CD4-positive, alpha-beta T cell treated with Interleukin-17A for 1 hour (primary cell): ENCODE measurements at regions not wholly inside any gene's neighbourhood (a gene's known extent, or its start where the extent isn't known, plus 50 kb on each side); places are given as distances from the start of the nearest gene placed in this dataset.
"Not testable (repeated sequence)": the region's sequence is repeated elsewhere in the genome, so short reads cannot be mapped to it uniquely, and the experiment has no call there.

Experiments
- DNase-seq: peaks from one replicate; pipeline ENCODE4 v3.0.0-alpha.2; 2020

DNA sequence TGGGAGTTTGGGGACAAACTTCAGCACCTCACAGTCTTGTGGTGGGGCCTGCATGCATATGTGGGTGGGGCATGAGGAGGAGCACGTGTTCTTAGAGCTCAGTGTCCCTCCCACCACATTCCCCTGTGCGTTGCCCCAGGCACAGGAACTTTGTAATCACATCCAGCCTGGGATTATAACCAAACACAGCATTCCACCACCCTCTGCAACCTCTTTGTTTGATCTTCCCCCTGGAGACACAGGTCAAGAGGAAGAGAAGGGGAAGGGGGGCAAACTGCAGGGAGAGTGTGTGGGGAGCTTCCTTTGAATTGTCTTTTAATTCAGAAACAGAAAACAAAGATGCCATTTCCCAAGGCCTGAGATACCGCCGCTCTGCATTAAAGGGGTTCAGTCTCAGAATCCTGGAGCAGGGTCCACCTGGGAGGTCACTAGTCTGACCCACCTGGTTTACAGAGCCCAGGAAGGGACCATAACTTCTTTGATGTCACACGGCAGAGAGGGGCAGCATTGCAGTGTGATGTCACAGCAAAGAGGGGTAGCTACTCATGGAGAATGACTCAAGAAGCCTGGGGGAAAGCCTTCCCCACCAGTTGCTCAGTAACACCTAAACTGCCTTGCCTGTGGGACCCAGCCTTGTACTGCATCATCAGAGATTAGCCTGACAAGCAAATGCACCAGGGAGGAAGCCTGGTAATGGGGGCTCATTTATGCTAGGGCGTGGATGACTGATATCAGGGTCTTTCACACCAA lies 106.3 kb upstream of the RNU6-1 start:
- DNase-seq, result no peak

DNA sequence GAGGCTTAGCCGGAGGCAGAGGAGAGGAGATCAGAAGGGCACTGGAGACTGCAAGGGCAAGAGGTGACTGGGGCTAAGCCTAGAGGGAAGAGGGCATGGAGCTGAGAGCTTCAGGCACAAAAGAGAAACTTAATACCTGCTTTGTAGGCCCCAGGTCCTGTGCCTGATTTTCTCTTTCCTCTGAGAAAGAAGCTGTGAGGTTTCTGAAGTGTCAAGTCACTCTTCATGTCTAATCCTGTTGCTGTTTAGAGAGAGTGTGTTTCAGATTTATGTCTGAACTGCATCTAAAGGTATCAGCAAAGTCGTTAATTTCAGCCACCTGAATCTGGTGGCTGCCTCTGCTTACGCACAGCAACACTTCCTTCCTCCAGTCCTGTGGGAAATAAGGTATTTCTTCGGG lies 106.9 kb upstream of the RNU6-1 start:
- no peak for DNase-seq

DNA sequence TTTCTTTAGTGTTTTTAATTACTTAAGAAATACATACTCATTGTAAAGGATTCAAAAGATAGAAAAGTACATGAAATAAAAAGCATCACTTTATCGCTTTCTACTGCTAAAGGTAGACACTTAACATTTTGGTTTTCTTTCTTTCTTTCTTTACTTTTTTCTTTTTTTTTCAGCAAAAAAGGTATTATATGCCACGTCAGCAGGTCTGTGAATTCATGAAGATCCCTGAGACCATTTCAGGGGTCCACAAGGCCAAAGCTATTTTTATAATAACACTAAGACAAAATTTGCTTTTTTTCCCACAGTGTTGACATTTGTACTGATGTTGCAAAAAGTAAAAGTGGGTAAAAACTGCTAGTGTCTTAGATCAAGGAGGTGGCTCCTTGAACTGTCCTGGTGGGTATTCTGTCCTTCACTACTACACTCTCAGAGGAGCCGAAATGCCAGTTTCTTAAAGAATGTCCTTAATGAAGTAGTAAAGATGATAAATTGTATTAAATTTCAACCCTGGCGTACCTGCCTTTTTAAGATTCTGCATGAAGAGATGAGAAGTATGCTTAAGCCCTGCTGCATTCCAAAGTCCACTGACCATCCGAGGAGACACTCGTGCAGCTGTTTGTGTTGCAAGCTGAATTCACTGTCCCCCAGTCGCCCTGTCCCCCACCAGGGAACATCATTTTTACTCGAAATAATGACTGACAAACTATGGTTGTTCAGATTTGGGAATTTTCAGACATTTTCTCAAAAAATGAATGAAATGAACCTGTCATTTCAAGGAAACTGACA lies 106.7 kb upstream of the PIAS1 start:
- DNase-seq, result no peak

DNA sequence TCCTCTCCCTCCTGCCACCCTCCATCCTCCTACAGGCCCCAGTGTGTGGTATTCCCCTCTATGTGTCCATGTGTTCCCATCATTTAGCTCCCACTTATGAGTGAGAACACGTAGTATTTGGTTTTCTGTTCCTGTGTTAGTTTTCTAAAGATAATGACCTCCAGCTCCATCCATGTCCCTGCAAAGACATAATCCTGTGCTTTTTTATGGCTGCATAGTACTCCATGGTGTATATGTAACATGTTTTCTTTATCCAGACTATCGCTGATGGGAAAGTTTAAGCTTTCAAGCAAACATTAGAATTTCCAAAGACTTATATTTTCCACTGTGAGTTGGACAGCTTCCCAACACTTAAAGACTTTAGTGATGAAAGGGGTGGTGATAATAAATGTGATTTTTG lies 105.9 kb upstream of the PIAS1 start:
- DNase-seq, result no peak

DNA sequence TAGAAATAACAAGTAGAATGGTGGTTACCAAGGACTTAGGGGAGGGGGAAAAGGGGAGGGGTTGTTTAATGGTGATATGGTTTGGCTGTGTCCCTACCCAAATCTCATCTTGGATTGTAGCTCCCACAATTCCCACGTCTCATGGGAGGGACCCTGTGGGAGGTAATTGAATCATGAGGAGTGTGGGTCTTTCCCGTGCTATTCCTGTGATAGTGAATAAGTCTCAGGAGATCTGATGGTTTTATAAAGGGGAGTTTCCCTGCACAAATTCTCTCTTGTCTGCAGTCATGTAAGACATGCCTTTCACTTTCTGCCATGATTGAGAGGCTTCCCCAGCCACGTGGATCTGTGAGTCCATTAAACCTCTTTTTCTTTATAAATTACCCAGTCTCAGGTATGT lies 102.9 kb upstream of the PIAS1 start:
- DNase-seq, result not testable (repeated sequence)

DNA sequence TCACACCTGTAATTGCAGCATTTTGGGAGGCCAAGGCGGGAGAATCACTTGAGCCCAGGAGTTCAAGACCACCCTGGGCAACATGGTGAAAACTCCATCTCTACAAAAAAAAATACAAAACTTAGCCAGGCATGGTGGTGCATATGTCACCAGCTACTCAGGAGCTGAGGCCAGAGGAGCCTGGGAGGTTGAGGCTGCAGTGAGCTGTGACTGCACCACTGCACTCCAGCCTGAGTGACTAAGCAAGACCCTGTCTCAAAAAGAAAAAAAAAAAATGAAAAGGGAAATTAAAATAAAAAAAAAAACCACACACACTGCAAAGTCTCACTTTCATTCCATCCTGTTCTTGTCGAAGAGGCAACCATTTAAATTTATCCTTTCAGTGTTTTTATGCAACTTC lies 100.8 kb upstream of the PIAS1 start:
- no peak for DNase-seq

DNA sequence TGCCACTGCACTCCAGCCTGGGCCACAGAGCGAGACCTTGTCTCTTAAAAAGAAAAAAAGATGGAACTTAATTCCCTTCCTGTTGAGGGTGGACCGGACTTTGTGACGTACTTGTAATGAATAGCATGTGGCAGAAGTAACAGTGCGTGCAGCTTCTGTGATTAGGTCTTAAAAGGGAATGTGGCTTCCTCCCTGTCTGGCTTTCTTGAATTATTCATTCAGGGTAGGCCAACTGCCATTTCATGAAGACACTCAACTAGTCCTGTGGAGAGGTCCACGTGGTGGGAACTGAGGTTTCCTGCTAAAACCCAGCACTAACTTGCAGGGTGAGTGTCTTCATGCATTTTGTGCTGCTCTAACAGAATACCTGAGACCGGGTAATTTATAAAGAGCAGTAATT lies 98.9 kb upstream of the PIAS1 start:
- no peak for DNase-seq

DNA sequence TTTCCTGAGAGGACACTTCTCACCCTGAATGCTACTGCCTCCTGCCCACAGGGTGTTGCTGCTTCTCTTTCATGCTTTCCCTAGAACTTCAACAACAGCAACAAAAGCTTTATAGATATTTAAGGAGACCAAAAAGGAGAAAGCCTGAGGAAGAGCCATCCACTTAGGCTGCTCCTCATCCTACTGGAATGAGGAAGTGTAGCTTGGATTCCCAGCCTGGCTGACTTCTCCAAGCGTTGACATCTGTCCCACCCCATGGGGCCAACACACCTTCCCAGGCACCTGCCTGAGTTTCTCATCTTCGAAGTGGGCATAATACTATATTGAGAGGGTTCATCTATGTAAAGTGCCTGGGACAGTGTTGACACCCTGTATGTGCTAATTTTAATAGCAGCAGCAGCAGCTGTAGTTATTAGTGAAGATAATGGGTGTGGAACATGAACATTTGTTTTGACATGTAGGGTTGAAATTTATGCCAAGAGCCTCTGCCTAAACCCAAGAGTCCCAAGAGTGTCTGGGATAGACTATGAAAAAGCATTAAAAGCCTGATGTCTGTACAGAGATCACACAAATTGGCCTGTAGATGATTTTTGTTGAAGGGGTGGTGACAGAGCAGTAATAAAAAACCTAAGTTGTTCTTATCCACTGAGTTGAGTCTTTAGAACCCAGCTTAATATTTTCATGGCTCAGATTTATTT lies 96.5 kb upstream of the PIAS1 start:
- no peak for DNase-seq

DNA sequence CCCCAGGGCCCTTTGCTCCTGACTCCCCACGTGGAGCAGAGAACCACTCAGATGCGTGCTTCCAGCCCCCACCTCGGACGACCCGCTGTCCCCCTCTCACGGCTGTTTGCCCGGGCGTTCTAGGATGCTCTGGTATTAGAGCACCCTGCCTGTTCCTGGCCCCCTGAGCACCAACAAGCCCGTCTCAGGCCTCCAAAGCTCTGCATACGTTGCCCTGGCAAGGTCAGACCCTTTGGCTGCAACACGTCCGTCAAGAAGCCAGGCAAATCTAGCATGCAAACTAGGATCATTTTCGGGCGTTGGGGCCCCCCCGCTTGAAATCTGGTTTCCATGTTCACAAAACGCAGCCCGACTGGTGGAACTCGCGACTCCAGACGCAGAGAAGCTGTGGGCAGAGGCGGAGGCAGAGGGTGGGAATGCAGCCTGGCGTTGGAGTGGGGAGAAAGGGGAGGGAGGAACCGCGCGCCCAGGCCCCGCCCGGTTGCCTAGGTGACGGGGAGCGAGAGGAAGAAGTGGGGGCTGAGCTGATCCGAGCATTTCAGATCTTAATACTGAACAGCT lies 86.2 kb upstream of the PIAS1 start:
- peak; percentile 5 for DNase-seq

DNA sequence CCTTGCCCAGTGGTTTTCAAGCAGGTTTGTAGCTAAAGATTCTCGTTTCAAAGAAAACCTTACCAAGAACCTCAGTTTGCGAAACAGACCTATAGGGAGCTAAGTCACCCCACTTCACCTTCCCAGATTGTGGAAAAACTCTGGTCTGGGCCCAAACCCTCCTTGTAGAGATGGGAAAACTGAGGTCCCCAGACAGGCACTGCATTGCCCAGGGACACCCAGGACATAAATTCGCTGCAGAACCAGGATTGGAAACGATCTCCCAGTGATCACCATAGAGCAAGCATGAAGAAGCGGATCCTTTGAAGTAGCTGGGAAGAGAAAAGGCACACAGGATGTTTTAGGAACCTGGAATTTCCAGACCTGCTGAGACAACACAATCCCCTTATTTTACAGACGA lies 85.6 kb upstream of the PIAS1 start:
- DNase-seq, result no peak

DNA sequence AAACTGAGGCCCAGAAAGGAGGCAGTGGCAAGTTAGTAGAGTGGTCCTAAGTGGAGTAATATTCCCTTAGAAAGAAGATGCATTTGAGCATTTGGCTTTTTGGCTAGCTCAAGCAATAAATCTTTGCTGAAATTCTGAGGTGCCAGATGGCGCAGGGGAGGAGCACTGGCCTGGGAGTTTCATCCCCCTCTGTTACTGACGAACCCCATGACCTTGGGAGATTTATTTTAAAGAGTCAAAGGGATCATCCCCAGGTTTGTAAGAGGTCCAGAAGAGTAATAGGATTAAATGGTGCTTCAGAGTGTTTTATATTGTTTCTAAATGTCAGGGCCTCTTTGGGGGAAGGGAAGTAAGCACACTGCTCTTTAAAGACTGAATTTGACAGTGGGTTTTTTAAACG lies 85.1 kb upstream of the PIAS1 start:
- no peak for DNase-seq

DNA sequence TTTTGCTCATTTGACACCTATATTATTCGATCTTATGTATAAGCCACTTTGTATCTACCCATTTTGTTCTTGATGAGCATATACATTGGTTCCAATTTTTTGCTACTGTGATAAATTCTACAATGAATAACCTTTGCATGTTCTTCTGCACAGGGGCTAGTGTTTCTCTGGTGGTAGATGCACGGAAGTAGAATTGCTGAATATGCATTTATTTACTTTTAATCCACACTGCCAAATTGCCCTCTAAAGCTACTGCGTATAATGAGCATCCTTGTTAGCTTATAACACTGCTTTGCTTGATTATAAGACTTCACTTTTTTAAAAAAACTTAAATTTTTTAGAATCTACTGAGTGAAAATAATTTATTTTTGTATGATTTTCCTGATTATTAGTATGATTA lies 84.2 kb upstream of the PIAS1 start:
- DNase-seq, result no peak

DNA sequence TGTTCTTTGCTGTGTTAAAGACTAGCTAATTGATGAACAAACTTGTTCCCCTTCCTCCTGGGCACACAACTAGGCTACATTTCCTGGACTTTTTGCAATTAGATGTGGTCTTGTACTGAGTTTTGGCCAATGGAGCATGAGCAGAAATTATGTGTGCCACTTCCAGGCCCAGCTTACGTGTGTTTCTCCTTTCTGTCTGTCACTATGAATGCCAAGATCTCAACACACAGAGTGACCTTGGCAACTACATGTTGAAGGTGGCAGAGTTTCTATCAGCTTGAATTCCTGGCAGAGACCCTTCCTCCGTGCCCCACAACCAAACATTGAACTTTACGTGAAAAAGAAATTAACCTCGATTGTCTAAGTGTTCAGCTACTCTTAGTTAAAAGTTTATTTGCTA lies 81.7 kb upstream of the PIAS1 start:
- DNase-seq, result no peak

DNA sequence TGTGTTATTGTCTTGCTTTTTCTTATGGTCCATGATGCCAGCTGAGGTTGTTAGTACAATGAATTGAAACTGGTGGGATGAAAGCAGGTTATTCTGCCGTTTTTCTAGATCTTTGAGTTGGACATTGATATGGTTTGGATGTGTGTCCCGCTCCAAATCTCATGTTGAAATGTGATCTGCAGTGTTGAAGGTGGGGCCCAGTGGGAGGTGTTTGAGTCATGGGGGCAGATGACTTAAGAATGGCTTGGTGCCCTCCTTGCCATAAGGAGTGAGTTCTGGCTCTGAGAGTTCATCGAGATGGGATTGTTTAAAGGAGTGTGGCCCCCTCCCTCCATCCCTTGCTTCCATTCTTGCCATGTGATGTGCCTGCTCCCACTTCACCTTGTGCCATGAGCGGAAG lies 80.3 kb upstream of the PIAS1 start:
- no peak for DNase-seq

DNA sequence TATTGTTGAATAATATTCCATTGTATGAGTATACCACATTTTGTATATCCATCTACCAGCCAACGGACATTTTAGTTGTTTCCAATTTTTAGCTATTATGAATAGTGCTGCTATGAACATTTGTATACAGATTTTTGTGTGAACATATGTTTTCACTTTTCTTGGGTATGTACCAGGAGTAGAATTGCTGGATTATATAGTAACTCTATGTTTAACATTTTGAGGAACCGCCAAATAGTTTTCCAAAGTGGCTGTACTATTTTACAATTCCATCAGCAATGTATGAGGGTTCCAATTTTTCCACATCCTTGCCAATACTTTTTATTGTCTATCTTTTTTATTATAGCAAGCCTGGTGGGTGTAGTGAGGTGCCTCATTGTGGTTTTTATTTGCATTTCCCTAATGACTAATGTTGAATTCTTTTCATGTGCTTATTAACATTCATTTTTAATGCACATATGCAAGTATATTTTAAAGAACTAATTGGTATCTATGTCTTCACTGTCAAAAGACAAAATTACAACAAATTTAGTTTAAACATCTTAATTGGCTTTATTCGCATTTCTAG lies 77.5 kb upstream of the PIAS1 start:
- DNase-seq, result no peak

DNA sequence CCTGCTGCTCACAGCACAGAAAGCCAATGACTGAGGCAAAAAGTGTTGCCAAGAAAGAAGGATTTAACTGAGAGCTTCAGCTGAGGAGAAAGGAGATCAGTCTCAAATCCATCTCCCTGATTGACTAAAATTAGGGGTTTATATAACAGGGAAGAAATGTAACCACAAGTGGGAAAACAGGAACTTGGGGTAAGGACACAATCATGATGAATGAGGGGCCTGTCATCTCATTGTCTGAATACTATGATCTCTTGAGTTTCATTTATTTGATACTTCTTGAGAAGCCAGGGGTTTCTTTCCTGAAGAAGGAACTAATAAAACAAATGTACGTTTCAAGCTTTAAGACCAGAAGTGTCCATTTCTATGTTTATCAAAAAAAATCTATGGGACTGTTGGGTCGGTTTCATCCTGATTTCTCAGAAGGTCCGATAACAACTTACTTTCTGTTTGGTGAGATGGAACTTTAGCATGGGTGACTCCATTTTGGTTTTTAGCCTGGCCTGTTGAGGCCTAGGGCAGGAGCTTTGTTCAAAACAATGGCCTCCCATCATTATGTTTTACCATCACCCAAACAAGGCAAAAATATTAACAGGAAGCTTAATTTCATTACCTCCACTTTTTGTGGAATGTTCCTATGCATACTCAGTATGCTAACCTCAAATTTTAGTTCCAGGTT lies 76.6 kb upstream of the PIAS1 start:
- DNase-seq, result no peak

DNA sequence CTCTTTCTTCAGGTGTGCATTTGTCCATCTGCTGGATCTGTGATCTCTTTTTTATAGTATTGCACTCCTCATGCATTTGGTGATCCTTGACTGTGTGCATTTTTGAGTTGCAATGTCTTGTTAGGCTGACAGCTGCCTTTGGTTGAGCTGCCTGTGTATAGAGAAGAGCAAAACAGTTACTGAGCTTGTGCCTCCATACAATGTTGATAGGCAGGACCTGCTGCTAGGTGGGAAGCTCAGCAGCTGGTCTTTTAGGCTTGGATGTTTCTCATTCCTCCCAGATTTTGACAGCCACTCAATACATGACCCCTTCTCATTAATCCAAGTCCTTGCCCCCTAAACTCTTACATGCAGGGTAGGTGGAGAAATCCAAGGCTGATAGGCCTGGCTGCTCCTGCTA lies 74.8 kb upstream of the PIAS1 start:
- DNase-seq, result no peak

DNA sequence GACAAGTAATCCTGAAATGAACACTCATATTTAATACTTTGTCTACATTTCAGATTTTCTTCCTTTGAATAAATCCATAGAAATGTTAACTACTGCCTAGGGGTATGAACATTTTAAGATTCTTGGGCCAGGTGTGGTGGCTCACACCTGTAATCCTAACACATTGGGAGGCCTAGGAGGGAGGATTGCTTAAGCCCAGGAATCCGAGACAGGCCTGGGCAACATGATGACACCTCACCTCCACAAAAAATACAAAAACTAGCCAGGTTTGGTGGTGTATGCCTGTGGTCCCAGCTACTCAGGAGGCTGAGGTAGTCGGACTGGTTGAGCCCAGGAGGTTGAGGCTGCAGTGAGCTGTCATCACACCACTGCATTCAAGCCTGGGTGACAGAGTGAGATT lies 73.9 kb upstream of the PIAS1 start:
- no peak for DNase-seq

DNA sequence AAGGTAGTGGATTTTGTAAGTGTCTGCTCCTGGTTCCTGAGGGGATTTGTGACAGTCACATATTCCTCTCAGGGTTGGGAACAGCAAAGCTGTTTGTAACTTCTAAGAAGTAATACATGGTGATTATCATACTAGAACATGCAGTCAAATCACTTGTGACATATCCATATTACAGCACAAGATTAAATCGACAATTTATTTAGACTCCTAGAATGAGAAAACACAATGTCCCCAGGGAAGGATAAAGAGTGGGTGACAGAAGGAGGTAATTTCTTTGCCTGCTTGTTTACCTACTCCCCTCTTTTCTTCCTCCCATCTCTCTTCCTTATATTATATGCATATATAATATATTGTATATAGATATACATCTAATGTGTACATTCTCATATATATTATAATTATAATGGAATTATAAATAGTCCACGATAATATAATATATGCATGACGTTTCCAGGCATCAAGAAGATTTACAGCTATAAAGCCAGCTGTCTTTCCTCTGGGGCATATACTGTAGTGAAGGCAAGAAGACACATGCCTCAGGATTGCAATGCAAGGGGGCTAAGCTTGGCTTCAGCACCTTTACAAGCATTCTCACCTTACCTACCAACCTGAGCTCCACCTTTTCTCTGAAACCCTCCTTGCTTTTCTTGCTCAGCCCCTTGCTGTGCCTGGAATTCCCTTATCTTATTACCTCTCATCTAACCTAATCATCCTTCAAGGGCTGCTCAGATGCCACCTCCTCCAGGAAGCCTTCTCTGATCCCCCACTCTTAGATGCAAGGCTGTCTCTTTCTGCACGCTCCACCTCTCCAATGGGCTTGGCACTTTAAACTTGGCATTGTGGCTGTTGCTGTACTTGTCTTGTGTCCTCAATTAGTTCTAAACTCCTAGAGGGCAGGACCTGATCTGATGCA lies 73.1 kb upstream of the PIAS1 start:
- DNase-seq, result no peak

DNA sequence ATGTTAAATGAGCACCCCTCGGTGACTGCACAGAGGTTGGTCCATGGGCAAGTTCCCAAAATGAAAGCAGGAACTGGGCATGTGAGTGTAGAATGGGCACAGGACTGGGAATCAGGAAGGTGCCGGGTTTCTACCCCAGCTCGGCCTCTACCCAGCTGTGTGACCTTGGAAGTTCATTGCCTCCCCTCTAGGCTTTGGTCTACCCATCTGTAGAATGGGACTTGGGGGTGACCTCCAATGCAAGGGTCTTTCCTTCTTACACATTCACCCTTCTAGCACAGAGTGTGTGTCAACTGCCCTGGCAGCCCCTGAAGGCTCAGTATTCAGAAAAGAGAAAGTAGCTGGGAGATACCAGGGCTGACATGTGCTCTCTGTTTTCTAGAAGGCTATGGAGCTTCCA lies 72.3 kb upstream of the PIAS1 start:
- DNase-seq, result no peak

DNA sequence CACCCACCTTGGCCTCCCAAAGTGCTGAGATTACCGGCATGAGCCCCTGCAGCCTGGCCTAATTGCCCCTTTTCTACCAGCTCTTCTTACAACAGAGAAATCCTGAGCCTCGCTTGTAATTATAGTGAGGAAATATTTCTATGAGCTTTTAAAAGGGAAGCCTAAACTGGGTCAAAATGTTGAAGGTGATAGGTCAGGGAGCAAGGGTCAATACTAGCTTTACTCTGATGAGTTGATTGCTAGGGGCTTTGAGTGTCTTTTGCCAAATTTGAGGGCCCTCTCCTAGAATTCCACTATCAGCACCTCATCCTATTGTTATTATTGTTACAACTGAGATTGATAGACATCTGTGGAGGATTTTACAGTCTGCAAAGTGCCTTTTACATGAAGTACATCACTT lies 62.4 kb upstream of the PIAS1 start:
- no peak for DNase-seq

DNA sequence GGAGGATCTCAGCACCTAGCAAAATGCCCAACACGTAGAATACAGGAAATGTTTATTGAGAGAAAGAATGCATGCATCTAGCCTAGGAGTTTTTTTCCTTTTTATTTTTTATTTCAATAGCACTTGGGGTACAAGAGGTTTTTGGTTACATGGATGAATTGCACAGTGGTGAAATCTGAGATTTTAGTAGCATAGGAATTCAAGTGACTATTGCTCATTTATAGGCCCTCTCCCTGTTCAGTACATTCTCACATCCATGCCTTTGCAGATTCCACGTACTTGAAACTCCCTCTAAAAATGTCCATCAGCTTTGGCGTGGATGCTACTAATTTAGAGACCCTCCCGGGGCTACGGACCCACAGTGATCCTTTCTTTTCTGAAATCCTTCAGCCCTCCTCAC lies 61.7 kb upstream of the PIAS1 start:
- no peak for DNase-seq
